ENCODE measurements at regions not wholly inside any gene's neighbourhood (a gene's known extent, or its start where the extent isn't known, plus 50 kb on each side); places are given as distances from the start of the nearest gene placed in this dataset.

GRCh38 chr22:46041642-46042041 is 64.7 kb upstream of the WNT7B start:
- Histone ChIP-seq H3K56ac (ENCODE audit: insufficient read length, low read depth, low read length) (no peak overlapping the region), H4K5ac (ENCODE audit: insufficient read length, low read depth, low read length) (no peak overlapping the region), H3K4ac (ENCODE audit: low read depth, low read length) (no peak overlapping the region), H4K8ac (replicated peaks; ENCODE audit: insufficient read length, low read depth, low read length) (no peak overlapping the region), H3K14ac (ENCODE audit: insufficient read depth, low read length) (no peak overlapping the region), H3K79me2 (ENCODE audit: insufficient read depth, low read length) (no peaks in the 10 kb centered on the region), H2BK120ac (ENCODE audit: low read depth, low read length, poor library complexity, severe bottlenecking) (no peak overlapping the region), H2BK5ac (ENCODE audit: insufficient read length, low read length) (no peak overlapping the region), H3K18ac (ENCODE audit: insufficient read length, low read depth, low read length) (no peak overlapping the region), H3K4me2 (ENCODE audit: insufficient read depth, insufficient read length, low read length) (no peak overlapping the region), H3K23me2 (ENCODE audit: insufficient read length, low read depth, low read length, poor library complexity, severe bottlenecking) (peaks cover 13% of the 10 kb centered on the region), H2AFZ (ENCODE audit: low read length) (no peak overlapping the region), H3K4me1 (ENCODE audit: insufficient read depth, low read length) (no peaks in the 10 kb centered on the region; the same call in 1 of the 2 replicates), H3K79me1 (ENCODE audit: insufficient read depth, low read depth, low read length, poor library complexity, severe bottlenecking) (no peaks in the 10 kb centered on the region), H2BK12ac (ENCODE audit: insufficient read length, low read depth, low read length) (no peak overlapping the region), H3K9me3 (ENCODE audit: control insufficient read depth, low read depth, low read length) (no peaks in the 10 kb centered on the region), H3K27me3 (ENCODE audit: insufficient read depth, low read length) (peaks cover 3% of the 10 kb centered on the region; the same call in 1 of the 2 replicates), H3K23ac (ENCODE audit: insufficient read length, low read depth, low read length) (no peak overlapping the region), H3K9ac (ENCODE audit: extremely low read depth, insufficient read length, low read length) (no peak overlapping the region), H4K20me1 (ENCODE audit: control insufficient read depth, insufficient read depth, insufficient read length) (no peaks in the 10 kb centered on the region), H3K27ac (ENCODE audit: insufficient read length, low read depth, low read length) (no peak overlapping the region), H2AK5ac (ENCODE audit: insufficient read length, low read length) (no peak overlapping the region), H2BK15ac (ENCODE audit: low read depth, low read length) (no peak overlapping the region), H3T11ph (ENCODE audit: low read length) (no peak overlapping the region), H2BK20ac (ENCODE audit: low read depth, low read length, poor library complexity, severe bottlenecking) (no peak overlapping the region), H4K91ac (ENCODE audit: insufficient read length, low read depth, low read length) (no peak overlapping the region)
- Mint-ChIP-seq H3K4me1 (peaks cover 14 to 23% of the 10 kb centered on the region in 2 experiments), H3K36me3 (ENCODE audit: insufficient read depth in 1 of 3, low read depth in 3 of 3) (no peaks in the 10 kb centered on the region), H3K27me3 (ENCODE audit: low read depth) (peaks cover 26% of the 10 kb centered on the region), H3K9me3 (no peaks in the 10 kb centered on the region), H3K27ac (no peak overlapping the region), H3K4me3 (no peak overlapping the region)
- WGBS (ENCODE audit: extremely low coverage, insufficient read length, low lambda C conversion rate), result no CpG with 5 or more reads among the region's 9 CpGs
- TF ChIP-seq CTCF (conservative IDR thresholded peaks at IDR 0.05), result no peak
- no peak for DNase-seq
